ENCODE measurements at regions not wholly inside any gene's neighbourhood (a gene's known extent, or its start where the extent isn't known, plus 50 kb on each side); places are given as distances from the start of the nearest gene placed in this dataset.
"Not testable (repeated sequence)": the region's sequence is repeated elsewhere in the genome, so short reads cannot be mapped to it uniquely, and the experiment has no call there.

GRCh38 chrX:63275127-63275526, 76.0 kb downstream of the SPIN4 start:
- no peaks in the 10 kb centered on the region for H3K36me3 ChIP-seq (ENCODE audit: low read depth)
- H3K4me3 ChIP-seq: no peak overlapping the region
- H3K4me1 ChIP-seq (ENCODE audit: low read depth): no peaks in the 10 kb centered on the region
- ATAC-seq (peak; percentile 54), DNase-seq (peak in 2 of 3 donors; percentile 27 to 44)
- H3K9me3 ChIP-seq: no peaks in the 10 kb centered on the region
- no peak for TF ChIP-seq CTCF (IDR thresholded peaks at IDR 0.05)
- intact Hi-C loops (cut with DNase I, micrococcal nuclease): no loop called here

GRCh38 chrX:63270873-63271272, 80.3 kb downstream of the SPIN4 start:
- Histone ChIP-seq H3K9me3 (no peaks in the 10 kb centered on the region), H3K4me3 (no peak overlapping the region), H3K4me1 (ENCODE audit: low read depth) (no peaks in the 10 kb centered on the region), H3K36me3 (ENCODE audit: low read depth) (no peaks in the 10 kb centered on the region)
- ATAC-seq: no peak
- TF ChIP-seq CTCF (IDR thresholded peaks at IDR 0.05): no peak
- no peak for DNase-seq
- intact Hi-C loops (cut with DNase I, micrococcal nuclease): no loop called here

- no peak for ATAC-seq
- H3K4me1 ChIP-seq (ENCODE audit: low read depth): no peaks in the 10 kb centered on the region
- no peaks in the 10 kb centered on the region for H3K9me3 ChIP-seq
- intact Hi-C loops (cut with DNase I, micrococcal nuclease): no loop called here
- DNase-seq: no peak
- H3K36me3 ChIP-seq (ENCODE audit: low read depth): no peaks in the 10 kb centered on the region
- no peak for TF ChIP-seq CTCF (IDR thresholded peaks at IDR 0.05)
- no peak overlapping the region for H3K4me3 ChIP-seq
Observed at GRCh38 chrX:63258144-63258543, 93.0 kb downstream of the SPIN4 start.

- Histone ChIP-seq H3K4me1 (ENCODE audit: low read depth) (no peaks in the 10 kb centered on the region), H3K4me3 (no peak overlapping the region), H3K36me3 (ENCODE audit: low read depth) (no peaks in the 10 kb centered on the region), H3K9me3 (no peaks in the 10 kb centered on the region)
- TF ChIP-seq CTCF (IDR thresholded peaks at IDR 0.05): peak; percentile 36
- DNase-seq: peak in 1 of 3 donors; percentile 72
- intact Hi-C loops (cut with DNase I, micrococcal nuclease): no loop called here
- ATAC-seq: peak; percentile 90
Observed at GRCh38 chrX:63250253-63250868, 100.8 kb downstream of the SPIN4 start.

GRCh38 chrX:63242689-63243088, 108.4 kb downstream of the SPIN4 start:
- H3K9me3 ChIP-seq; ATAC-seq; H3K4me1 ChIP-seq (ENCODE audit: low read depth); H3K36me3 ChIP-seq (ENCODE audit: low read depth); intact Hi-C loops (cut with DNase I, micrococcal nuclease); DNase-seq; H3K4me3 ChIP-seq: not testable (repeated sequence)

- H3K9me3 ChIP-seq; H3K36me3 ChIP-seq (ENCODE audit: low read depth); ATAC-seq; DNase-seq; H3K4me3 ChIP-seq; H3K4me1 ChIP-seq (ENCODE audit: low read depth); intact Hi-C loops (cut with DNase I, micrococcal nuclease): not testable (repeated sequence)
Observed at GRCh38 chrX:63235963-63236362, 115.2 kb downstream of the SPIN4 start.

GRCh38 chrX:63233013-63233412, 118.1 kb downstream of the SPIN4 start:
- H3K9me3 ChIP-seq; H3K4me3 ChIP-seq; H3K4me1 ChIP-seq (ENCODE audit: low read depth); H3K36me3 ChIP-seq (ENCODE audit: low read depth); DNase-seq; ATAC-seq; intact Hi-C loops (cut with DNase I, micrococcal nuclease): not testable (repeated sequence)

GRCh38 chrX:63218202-63218601, 132.9 kb downstream of the SPIN4 start:
- intact Hi-C loops (cut with DNase I, micrococcal nuclease); ATAC-seq; DNase-seq; H3K36me3 ChIP-seq (ENCODE audit: low read depth); H3K4me3 ChIP-seq; H3K4me1 ChIP-seq (ENCODE audit: low read depth); H3K9me3 ChIP-seq: not testable (repeated sequence)

- ATAC-seq; DNase-seq; H3K9me3 ChIP-seq; H3K36me3 ChIP-seq (ENCODE audit: low read depth); H3K4me1 ChIP-seq (ENCODE audit: low read depth); intact Hi-C loops (cut with DNase I, micrococcal nuclease); H3K4me3 ChIP-seq: not testable (repeated sequence)
Observed at GRCh38 chrX:63217549-63217948, 133.6 kb downstream of the SPIN4 start.

GRCh38 chrX:63209645-63210044, 141.5 kb downstream of the SPIN4 start:
- peak; percentile 33 for ATAC-seq
- H3K4me3 ChIP-seq; H3K4me1 ChIP-seq (ENCODE audit: low read depth); H3K36me3 ChIP-seq (ENCODE audit: low read depth); intact Hi-C loops (cut with DNase I, micrococcal nuclease); H3K9me3 ChIP-seq; DNase-seq: not testable (repeated sequence)

- H3K9me3 ChIP-seq; H3K36me3 ChIP-seq (ENCODE audit: low read depth); H3K4me1 ChIP-seq (ENCODE audit: low read depth); intact Hi-C loops (cut with DNase I, micrococcal nuclease); DNase-seq; H3K4me3 ChIP-seq: not testable (repeated sequence)
- ATAC-seq: peak; percentile 27
Observed at GRCh38 chrX:63209128-63209527, 142.0 kb downstream of the SPIN4 start.

Measured in mucosa of descending colon (tissue), 3 donors.